ENCODE measurements at regions not wholly inside any gene's neighbourhood (a gene's known extent, or its start where the extent isn't known, plus 50 kb on each side); places are given as distances from the start of the nearest gene placed in this dataset.

DNA sequence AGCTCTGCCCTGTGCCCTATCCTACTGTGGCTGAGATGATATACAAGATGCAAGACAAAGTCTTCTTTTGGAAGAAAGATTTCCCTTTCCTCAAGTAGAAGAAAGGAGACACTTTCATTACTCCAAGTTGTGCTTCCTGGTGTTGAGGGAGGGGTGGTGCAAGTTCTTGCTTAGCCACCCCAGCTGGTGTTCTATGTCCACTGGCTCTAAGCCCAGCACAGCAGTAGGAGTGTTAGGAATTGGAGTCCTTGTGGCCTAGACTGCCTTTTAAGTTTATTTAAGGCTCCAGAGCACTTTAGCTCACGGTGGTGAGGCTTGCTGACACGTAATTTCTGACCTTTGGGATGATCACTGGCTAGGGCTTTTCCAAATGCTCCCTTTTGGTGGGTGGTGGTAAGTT lies 109.7 kb downstream of the KIF2B start:
- Histone ChIP-seq H4K8ac (ENCODE audit: low read depth in 2 of 2, low read length in 2 of 2) (no peak overlapping the region), H2BK5ac (ENCODE audit: low read depth, low read length, poor library complexity, severe bottlenecking) (no peak overlapping the region), H3K4me3 (ENCODE audit: insufficient read depth, low read depth, low read length) (no peak overlapping the region), H3K27ac (ENCODE audit: insufficient read depth, low read length) (no peak overlapping the region), H3K36me3 (ENCODE audit: control insufficient read depth, insufficient read depth, low read length) (no peaks in the 10 kb centered on the region), H3K9me3 (ENCODE audit: control insufficient read depth, insufficient read depth, low read length) (peaks cover 11% of the 10 kb centered on the region), H3K4ac (ENCODE audit: low read depth, low read length) (no peak overlapping the region), H4K5ac (ENCODE audit: low read depth, low read length) (no peak overlapping the region), H2BK15ac (ENCODE audit: low read depth, low read length) (no peak overlapping the region), H3K9ac (ENCODE audit: low read depth, low read length) (no peak overlapping the region), H2AK9ac (replicated peaks; ENCODE audit: low read depth, low read length, poor library complexity) (no peak overlapping the region), H4K20me1 (ENCODE audit: insufficient read depth, low read length) (no peaks in the 10 kb centered on the region), H2AK5ac (ENCODE audit: low read depth, low read length) (no peak overlapping the region), H2BK20ac (ENCODE audit: low read depth, low read length) (no peak overlapping the region), H3K56ac (ENCODE audit: extremely low read depth, insufficient read depth, low read length) (no peak overlapping the region), H3K79me1 (ENCODE audit: low read depth in 1 of 2, low read length in 2 of 2) (no peaks in the 10 kb centered on the region), H3K27me3 (ENCODE audit: control insufficient read depth, insufficient read depth, low read length) (no peaks in the 10 kb centered on the region), H4K91ac (ENCODE audit: insufficient read depth, low read depth, low read length) (no peak overlapping the region), H3K9me1 (ENCODE audit: insufficient read depth, low read length) (no peaks in the 10 kb centered on the region), H3K4me2 (ENCODE audit: low read depth, low read length) (no peak overlapping the region), H3K18ac (ENCODE audit: low read depth, low read length) (no peak overlapping the region), H3K14ac (replicated peaks; ENCODE audit: low read depth, low read length) (no peak overlapping the region), H3K23ac (ENCODE audit: low read depth, low read length) (no peak overlapping the region), H2AFZ (replicated peaks; ENCODE audit: low read length, poor library complexity) (no peak overlapping the region), H3K4me1 (ENCODE audit: control insufficient read depth, insufficient read depth, low read length) (no peaks in the 10 kb centered on the region), H2BK120ac (ENCODE audit: low read depth, low read length) (no peak overlapping the region)
- dilution Hi-C loops (cut with HindIII; ENCODE audit: low sequenced_read_pairs, unreplicated experiment), result no loop called here
- WGBS, 2 experiments (ENCODE audit: extremely low coverage in 2 of 2, insufficient read length in 1 of 2), result no CpG with 5 or more reads among the region's 2 CpGs
- in situ Hi-C loops (cut with MboI; ENCODE audit: low sequenced_read_pairs), result no loop called here
- BruUV-seq (replicated peaks), result no TSS peak
- TF ChIP-seq, protein P1, sequence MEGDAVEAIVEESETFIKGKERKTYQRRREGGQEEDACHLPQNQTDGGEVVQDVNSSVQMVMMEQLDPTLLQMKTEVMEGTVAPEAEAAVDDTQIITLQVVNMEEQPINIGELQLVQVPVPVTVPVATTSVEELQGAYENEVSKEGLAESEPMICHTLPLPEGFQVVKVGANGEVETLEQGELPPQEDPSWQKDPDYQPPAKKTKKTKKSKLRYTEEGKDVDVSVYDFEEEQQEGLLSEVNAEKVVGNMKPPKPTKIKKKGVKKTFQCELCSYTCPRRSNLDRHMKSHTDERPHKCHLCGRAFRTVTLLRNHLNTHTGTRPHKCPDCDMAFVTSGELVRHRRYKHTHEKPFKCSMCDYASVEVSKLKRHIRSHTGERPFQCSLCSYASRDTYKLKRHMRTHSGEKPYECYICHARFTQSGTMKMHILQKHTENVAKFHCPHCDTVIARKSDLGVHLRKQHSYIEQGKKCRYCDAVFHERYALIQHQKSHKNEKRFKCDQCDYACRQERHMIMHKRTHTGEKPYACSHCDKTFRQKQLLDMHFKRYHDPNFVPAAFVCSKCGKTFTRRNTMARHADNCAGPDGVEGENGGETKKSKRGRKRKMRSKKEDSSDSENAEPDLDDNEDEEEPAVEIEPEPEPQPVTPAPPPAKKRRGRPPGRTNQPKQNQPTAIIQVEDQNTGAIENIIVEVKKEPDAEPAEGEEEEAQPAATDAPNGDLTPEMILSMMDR (conservative IDR thresholded peaks at IDR 0.05; ENCODE audit: low read depth, low read length), result no peak
- no peak for TF ChIP-seq RCOR1 (IDR thresholded peaks at IDR 0.05; ENCODE audit: insufficient replicate concordance, low read length)
- TF ChIP-seq POLR2A (IDR thresholded peaks at IDR 0.05; ENCODE audit: low read depth, low read length), result no peak
- no peak for TF ChIP-seq MXI1 (IDR thresholded peaks at IDR 0.05; ENCODE audit: borderline replicate concordance, low read depth, low read length)
- TF ChIP-seq, protein P2, sequence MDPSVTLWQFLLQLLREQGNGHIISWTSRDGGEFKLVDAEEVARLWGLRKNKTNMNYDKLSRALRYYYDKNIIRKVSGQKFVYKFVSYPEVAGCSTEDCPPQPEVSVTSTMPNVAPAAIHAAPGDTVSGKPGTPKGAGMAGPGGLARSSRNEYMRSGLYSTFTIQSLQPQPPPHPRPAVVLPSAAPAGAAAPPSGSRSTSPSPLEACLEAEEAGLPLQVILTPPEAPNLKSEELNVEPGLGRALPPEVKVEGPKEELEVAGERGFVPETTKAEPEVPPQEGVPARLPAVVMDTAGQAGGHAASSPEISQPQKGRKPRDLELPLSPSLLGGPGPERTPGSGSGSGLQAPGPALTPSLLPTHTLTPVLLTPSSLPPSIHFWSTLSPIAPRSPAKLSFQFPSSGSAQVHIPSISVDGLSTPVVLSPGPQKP (IDR thresholded peaks at IDR 0.05; ENCODE audit: borderline replicate concordance, low read depth, low read length), result no peak
- TF ChIP-seq MAFK (IDR thresholded peaks at IDR 0.05; ENCODE audit: low read depth, low read length), result no peak
- TF ChIP-seq RFX5 (IDR thresholded peaks at IDR 0.05; ENCODE audit: low read depth, low read length), result no peak
- TF ChIP-seq CEBPB (IDR thresholded peaks at IDR 0.05; ENCODE audit: low read depth, low read length), result no peak
- no peak for TF ChIP-seq FOS (IDR thresholded peaks at IDR 0.05; ENCODE audit: low read depth, low read length)
- TF ChIP-seq CHD1 (IDR thresholded peaks at IDR 0.05; ENCODE audit: low read depth, low read length), result no peak
- no peak for TF ChIP-seq USF2 (IDR thresholded peaks at IDR 0.05; ENCODE audit: low read depth, low read length)
- no peak for TF ChIP-seq MAZ (IDR thresholded peaks at IDR 0.05; ENCODE audit: borderline replicate concordance, low read depth, low read length)
- no peak for TF ChIP-seq RAD21 (IDR thresholded peaks at IDR 0.05; ENCODE audit: low read length)
- TF ChIP-seq NFE2L2 (IDR thresholded peaks at IDR 0.05; ENCODE audit: low read depth, low read length), result no peak
- no peak for TF ChIP-seq BHLHE40 (IDR thresholded peaks at IDR 0.05; ENCODE audit: low read depth, low read length)
- TF ChIP-seq SMC3 (IDR thresholded peaks at IDR 0.05; ENCODE audit: low read depth, low read length), result no peak
- ChIA-PET POLR2A (ENCODE audit: unreplicated experiment) (no interaction called here), CTCF (no interaction called here)
- DNase-seq, result no peak
- intact Hi-C loops (cut with micrococcal nuclease), result no loop called here
- ATAC-seq (ENCODE audit: low read depth), result no peak

Measured in IMR-90 (cell line).